ENCODE measurements at regions not wholly inside any gene's neighbourhood (a gene's known extent, or its start where the extent isn't known, plus 50 kb on each side); places are given as distances from the start of the nearest gene placed in this dataset.

- Histone ChIP-seq H3K27me3 (ENCODE audit: control insufficient read depth in 1 of 2, insufficient read depth in 2 of 2, low read length in 2 of 2) (no peaks in the 10 kb centered on the region), H3K9me3 (ENCODE audit: control insufficient read depth in 2 of 2, insufficient read depth in 1 of 2, low read depth in 1 of 2, low read length in 1 of 2) (no peaks in the 10 kb centered on the region), H3K4me1 (ENCODE audit: control insufficient read depth in 2 of 2, insufficient read depth in 2 of 2, low read length in 1 of 2) (no peaks in the 10 kb centered on the region), H3K27ac (ENCODE audit: low read depth in 2 of 2, low read length in 1 of 2) (no peak overlapping the region), H3K4me3 (ENCODE audit: low read depth in 1 of 2, low read length in 2 of 2) (no peak overlapping the region), H3K36me3 (ENCODE audit: control insufficient read depth in 2 of 2, insufficient read depth in 2 of 2, low read length in 1 of 2) (no peaks in the 10 kb centered on the region)
- 72 to 77% methylated on average over 1 of the region's 1 CpG for whole genome bisulfite sequencing, 2 donors
Measured at GRCh38 chr18:40707797-40708196, 1247.2 kb upstream of the PIK3C3 start.

DNA sequence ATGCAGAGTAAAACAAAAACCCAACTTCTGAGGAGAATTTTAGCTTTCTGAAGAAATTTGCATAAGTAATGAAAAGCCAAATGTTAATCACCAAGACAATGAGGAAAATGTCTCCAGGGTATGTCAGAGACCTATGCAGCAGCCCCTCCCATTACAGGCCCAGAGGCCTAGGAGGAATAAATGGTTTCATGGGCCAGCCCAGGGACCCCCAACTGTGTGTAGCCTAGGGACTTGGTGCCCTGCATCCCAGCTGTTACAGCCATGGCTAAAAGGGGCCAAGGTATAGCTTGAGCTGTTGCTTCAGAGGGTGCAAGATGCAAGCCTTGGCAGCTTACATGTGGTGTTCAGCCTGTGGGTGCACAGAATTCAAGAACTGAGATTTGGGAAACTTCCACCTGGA, 1256.9 kb upstream of the PIK3C3 start:
- no peaks in the 10 kb centered on the region for H3K36me3 ChIP-seq (ENCODE audit: control insufficient read depth in 2 of 2, insufficient read depth in 2 of 2, low read length in 1 of 2)
- H3K9me3 ChIP-seq (ENCODE audit: control insufficient read depth in 2 of 2, insufficient read depth in 1 of 2, low read depth in 1 of 2, low read length in 1 of 2): no peaks in the 10 kb centered on the region
- no peak overlapping the region for H3K4me3 ChIP-seq (ENCODE audit: low read depth in 1 of 2, low read length in 2 of 2)
- H3K4me1 ChIP-seq (ENCODE audit: control insufficient read depth in 2 of 2, insufficient read depth in 2 of 2, low read length in 1 of 2): no peaks in the 10 kb centered on the region
- H3K27ac ChIP-seq (ENCODE audit: low read depth in 2 of 2, low read length in 1 of 2): no peak overlapping the region
- no peaks in the 10 kb centered on the region for H3K27me3 ChIP-seq (ENCODE audit: control insufficient read depth in 1 of 2, insufficient read depth in 2 of 2, low read length in 2 of 2)

GRCh38 chr18:40695526-40695925, 1259.5 kb upstream of the PIK3C3 start:
- Histone ChIP-seq H3K4me1 (ENCODE audit: control insufficient read depth in 2 of 2, insufficient read depth in 2 of 2, low read length in 1 of 2) (no peaks in the 10 kb centered on the region), H3K27ac (ENCODE audit: low read depth in 2 of 2, low read length in 1 of 2) (no peak overlapping the region), H3K27me3 (ENCODE audit: control insufficient read depth in 1 of 2, insufficient read depth in 2 of 2, low read length in 2 of 2) (no peaks in the 10 kb centered on the region), H3K4me3 (ENCODE audit: low read depth in 1 of 2, low read length in 2 of 2) (no peak overlapping the region), H3K9me3 (ENCODE audit: control insufficient read depth in 2 of 2, insufficient read depth in 1 of 2, low read depth in 1 of 2, low read length in 1 of 2) (no peaks in the 10 kb centered on the region), H3K36me3 (ENCODE audit: control insufficient read depth in 2 of 2, insufficient read depth in 2 of 2, low read length in 1 of 2) (no peaks in the 10 kb centered on the region)
- 67 to 68% methylated on average over 1 of the region's 1 CpG for WGBS, 2 donors

DNA sequence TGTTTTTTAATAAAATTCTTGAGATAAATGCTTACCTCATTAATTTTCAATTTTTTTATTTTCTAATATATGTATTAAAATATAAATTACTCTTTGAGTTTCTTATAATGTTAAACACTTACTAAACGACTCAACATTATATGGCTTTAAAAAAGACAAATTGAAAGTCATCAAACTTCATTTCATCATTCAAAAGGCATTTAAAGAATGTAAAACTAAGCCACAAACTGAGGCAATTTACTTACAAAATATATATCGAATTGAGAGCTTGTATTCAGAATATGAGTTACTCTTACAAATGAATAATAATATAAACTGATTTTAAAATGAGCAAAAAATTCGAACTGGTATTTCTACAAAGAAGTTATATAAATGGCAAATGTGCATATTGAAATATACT, 1262.2 kb upstream of the PIK3C3 start:
- Histone ChIP-seq H3K36me3 (ENCODE audit: control insufficient read depth in 2 of 2, insufficient read depth in 2 of 2, low read length in 1 of 2) (no peaks in the 10 kb centered on the region), H3K4me3 (ENCODE audit: low read depth in 1 of 2, low read length in 2 of 2) (no peak overlapping the region), H3K9me3 (ENCODE audit: control insufficient read depth in 2 of 2, insufficient read depth in 1 of 2, low read depth in 1 of 2, low read length in 1 of 2) (no peaks in the 10 kb centered on the region), H3K27me3 (ENCODE audit: control insufficient read depth in 1 of 2, insufficient read depth in 2 of 2, low read length in 2 of 2) (no peaks in the 10 kb centered on the region), H3K27ac (ENCODE audit: low read depth in 2 of 2, low read length in 1 of 2) (no peak overlapping the region), H3K4me1 (ENCODE audit: control insufficient read depth in 2 of 2, insufficient read depth in 2 of 2, low read length in 1 of 2) (no peaks in the 10 kb centered on the region)
- 53 to 62% methylated on average over 3 of the region's 3 CpGs for WGBS, 2 donors

GRCh38 chr18:40690062-40690461, 1265.0 kb upstream of the PIK3C3 start:
- WGBS, 2 donors: 68 to 72% methylated on average over 2 of the region's 2 CpGs
- Histone ChIP-seq H3K27me3 (ENCODE audit: control insufficient read depth in 1 of 2, insufficient read depth in 2 of 2, low read length in 2 of 2) (no peaks in the 10 kb centered on the region), H3K9me3 (ENCODE audit: control insufficient read depth in 2 of 2, insufficient read depth in 1 of 2, low read depth in 1 of 2, low read length in 1 of 2) (no peaks in the 10 kb centered on the region), H3K27ac (ENCODE audit: low read depth in 2 of 2, low read length in 1 of 2) (no peak overlapping the region), H3K4me3 (ENCODE audit: low read depth in 1 of 2, low read length in 2 of 2) (no peak overlapping the region), H3K4me1 (ENCODE audit: control insufficient read depth in 2 of 2, insufficient read depth in 2 of 2, low read length in 1 of 2) (no peaks in the 10 kb centered on the region), H3K36me3 (ENCODE audit: control insufficient read depth in 2 of 2, insufficient read depth in 2 of 2, low read length in 1 of 2) (no peaks in the 10 kb centered on the region)

GRCh38 chr18:40687399-40687798, 1267.6 kb upstream of the PIK3C3 start:
- no peaks in the 10 kb centered on the region for H3K36me3 ChIP-seq (ENCODE audit: control insufficient read depth in 2 of 2, insufficient read depth in 2 of 2, low read length in 1 of 2)
- no peak overlapping the region for H3K4me3 ChIP-seq (ENCODE audit: low read depth in 1 of 2, low read length in 2 of 2)
- H3K9me3 ChIP-seq (ENCODE audit: control insufficient read depth in 2 of 2, insufficient read depth in 1 of 2, low read depth in 1 of 2, low read length in 1 of 2): no peaks in the 10 kb centered on the region
- no peaks in the 10 kb centered on the region for H3K4me1 ChIP-seq (ENCODE audit: control insufficient read depth in 2 of 2, insufficient read depth in 2 of 2, low read length in 1 of 2)
- no peaks in the 10 kb centered on the region for H3K27me3 ChIP-seq (ENCODE audit: control insufficient read depth in 1 of 2, insufficient read depth in 2 of 2, low read length in 2 of 2)
- 65 to 69% methylated on average over 2 of the region's 2 CpGs for WGBS, 2 donors
- no peak overlapping the region for H3K27ac ChIP-seq (ENCODE audit: low read depth in 2 of 2, low read length in 1 of 2)

DNA sequence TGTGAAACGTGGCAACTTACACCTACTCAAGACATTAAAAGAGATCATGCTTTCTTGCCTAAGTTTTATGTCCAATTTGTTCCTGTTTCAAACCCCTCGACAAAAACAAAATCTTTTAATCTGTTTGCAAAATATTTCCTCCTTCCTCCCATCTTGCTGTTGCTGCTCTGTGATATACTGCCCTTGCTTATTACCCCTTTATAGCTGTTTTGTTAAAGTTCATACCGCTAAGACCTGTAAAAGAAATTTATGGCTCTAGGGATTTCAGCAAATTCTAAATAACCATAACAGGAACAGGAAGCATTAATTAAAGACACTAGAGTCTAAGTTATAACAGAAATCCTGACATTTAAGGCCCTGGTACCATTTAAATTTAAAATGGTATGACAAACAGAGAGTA, 1268.2 kb upstream of the PIK3C3 start:
- Histone ChIP-seq H3K4me3 (ENCODE audit: low read depth in 1 of 2, low read length in 2 of 2) (no peak overlapping the region), H3K4me1 (ENCODE audit: control insufficient read depth in 2 of 2, insufficient read depth in 2 of 2, low read length in 1 of 2) (no peaks in the 10 kb centered on the region), H3K36me3 (ENCODE audit: control insufficient read depth in 2 of 2, insufficient read depth in 2 of 2, low read length in 1 of 2) (no peaks in the 10 kb centered on the region), H3K9me3 (ENCODE audit: control insufficient read depth in 2 of 2, insufficient read depth in 1 of 2, low read depth in 1 of 2, low read length in 1 of 2) (no peaks in the 10 kb centered on the region), H3K27me3 (ENCODE audit: control insufficient read depth in 1 of 2, insufficient read depth in 2 of 2, low read length in 2 of 2) (no peaks in the 10 kb centered on the region), H3K27ac (ENCODE audit: low read depth in 2 of 2, low read length in 1 of 2) (no peak overlapping the region)
- 52 to 60% methylated on average over 3 of the region's 3 CpGs for WGBS, 2 donors

DNA sequence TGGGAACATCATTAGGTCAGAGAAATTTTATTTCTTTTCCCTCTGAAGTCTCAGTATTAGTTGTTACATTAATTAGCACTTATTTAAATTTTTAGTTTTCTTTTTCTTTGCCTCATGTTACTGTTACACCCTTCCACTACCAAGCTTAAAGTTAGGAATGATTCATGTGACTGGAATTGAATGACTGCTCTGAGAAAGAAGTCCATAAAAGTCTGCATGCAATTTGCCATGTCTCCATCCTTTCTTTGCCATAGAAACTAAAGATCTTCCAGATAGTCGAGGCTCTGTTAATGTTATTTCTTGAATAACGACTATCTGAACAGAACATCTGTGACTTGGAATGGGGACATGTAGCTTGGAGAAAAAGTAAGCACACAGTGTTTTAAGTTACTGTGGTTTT, 1269.8 kb upstream of the PIK3C3 start:
- Histone ChIP-seq H3K4me1 (ENCODE audit: control insufficient read depth in 2 of 2, insufficient read depth in 2 of 2, low read length in 1 of 2) (no peaks in the 10 kb centered on the region), H3K36me3 (ENCODE audit: control insufficient read depth in 2 of 2, insufficient read depth in 2 of 2, low read length in 1 of 2) (no peaks in the 10 kb centered on the region), H3K27me3 (ENCODE audit: control insufficient read depth in 1 of 2, insufficient read depth in 2 of 2, low read length in 2 of 2) (no peaks in the 10 kb centered on the region), H3K4me3 (ENCODE audit: low read depth in 1 of 2, low read length in 2 of 2) (no peak overlapping the region), H3K9me3 (ENCODE audit: control insufficient read depth in 2 of 2, insufficient read depth in 1 of 2, low read depth in 1 of 2, low read length in 1 of 2) (no peaks in the 10 kb centered on the region), H3K27ac (ENCODE audit: low read depth in 2 of 2, low read length in 1 of 2) (no peak overlapping the region)
- 60 to 73% methylated on average over 2 of the region's 2 CpGs for WGBS, 2 donors

DNA sequence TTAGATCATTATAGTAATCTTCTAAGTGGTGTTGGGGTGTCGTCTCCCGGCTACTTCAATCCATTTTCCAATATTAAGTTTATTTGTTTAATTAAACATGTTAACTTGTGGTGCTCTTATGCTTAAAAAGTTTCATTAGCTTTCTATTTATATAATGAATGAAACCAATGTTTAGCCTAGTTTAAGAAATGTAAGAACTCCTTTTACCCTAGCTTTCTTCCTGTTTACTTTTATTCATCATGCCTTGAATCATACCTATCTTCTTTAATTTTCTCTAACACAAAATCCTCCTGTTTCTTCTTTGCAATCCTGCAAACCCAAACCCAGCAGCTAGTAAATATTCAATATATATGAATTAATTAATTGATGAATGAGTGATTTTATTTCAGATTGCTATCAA, 1276.7 kb upstream of the PIK3C3 start:
- H3K9me3 ChIP-seq (ENCODE audit: control insufficient read depth in 2 of 2, insufficient read depth in 1 of 2, low read depth in 1 of 2, low read length in 1 of 2): no peaks in the 10 kb centered on the region
- no peaks in the 10 kb centered on the region for H3K36me3 ChIP-seq (ENCODE audit: control insufficient read depth in 2 of 2, insufficient read depth in 2 of 2, low read length in 1 of 2)
- no peak overlapping the region for H3K4me3 ChIP-seq (ENCODE audit: low read depth in 1 of 2, low read length in 2 of 2)
- 92 to 93% methylated on average over 2 of the region's 2 CpGs for WGBS, 2 donors
- no peak overlapping the region for H3K27ac ChIP-seq (ENCODE audit: low read depth in 2 of 2, low read length in 1 of 2)
- no peaks in the 10 kb centered on the region for H3K27me3 ChIP-seq (ENCODE audit: control insufficient read depth in 1 of 2, insufficient read depth in 2 of 2, low read length in 2 of 2)
- no peaks in the 10 kb centered on the region for H3K4me1 ChIP-seq (ENCODE audit: control insufficient read depth in 2 of 2, insufficient read depth in 2 of 2, low read length in 1 of 2)

DNA sequence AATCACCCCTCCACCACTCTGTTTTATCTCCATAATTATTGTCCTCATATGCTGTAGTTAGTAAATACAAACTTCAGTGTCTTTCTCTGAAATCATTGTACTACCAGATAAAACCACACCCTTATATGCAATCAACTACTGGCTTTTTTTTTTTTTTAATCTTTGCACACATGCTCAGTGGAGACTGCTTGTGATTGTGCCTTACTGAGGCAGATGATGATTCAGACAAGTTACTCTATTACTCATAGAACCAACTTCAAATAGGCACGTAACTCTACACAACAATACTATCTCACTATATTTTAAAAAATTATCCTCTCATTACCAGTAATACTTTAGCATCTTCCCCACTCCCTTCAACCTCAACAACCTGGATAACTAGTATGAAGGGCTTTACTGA, 1278.4 kb upstream of the PIK3C3 start:
- WGBS, 2 donors: 49 to 71% methylated on average over 1 of the region's 1 CpG
- H3K27me3 ChIP-seq (ENCODE audit: control insufficient read depth in 1 of 2, insufficient read depth in 2 of 2, low read length in 2 of 2): no peaks in the 10 kb centered on the region
- H3K4me3 ChIP-seq (ENCODE audit: low read depth in 1 of 2, low read length in 2 of 2): no peak overlapping the region
- no peaks in the 10 kb centered on the region for H3K9me3 ChIP-seq (ENCODE audit: control insufficient read depth in 2 of 2, insufficient read depth in 1 of 2, low read depth in 1 of 2, low read length in 1 of 2)
- no peaks in the 10 kb centered on the region for H3K4me1 ChIP-seq (ENCODE audit: control insufficient read depth in 2 of 2, insufficient read depth in 2 of 2, low read length in 1 of 2)
- no peak overlapping the region for H3K27ac ChIP-seq (ENCODE audit: low read depth in 2 of 2, low read length in 1 of 2)
- H3K36me3 ChIP-seq (ENCODE audit: control insufficient read depth in 2 of 2, insufficient read depth in 2 of 2, low read length in 1 of 2): no peaks in the 10 kb centered on the region

Measured in esophagus (tissue), 2 donors.